Bronchial epithelial cell (primary cell): ENCODE measurements at regions not wholly inside any gene's neighbourhood (a gene's known extent, or its start where the extent isn't known, plus 50 kb on each side); places are given as distances from the start of the nearest gene placed in this dataset.
"Not testable (repeated sequence)": the region's sequence is repeated elsewhere in the genome, so short reads cannot be mapped to it uniquely, and the experiment has no call there.

Source experiments
- DNase-seq: peaks from one replicate; pipeline ENCODE4 v3.0.0-alpha.2; 2010; ENCODE audit warnings: low read depth
- FAIRE-seq: peaks from 2 replicates; lab custom pipeline; 2011; peaks lifted over from hg19 to GRCh38; lab: Jason Lieb, UNC
- H3K27me3 ChIP-seq: 2 replicates; pipeline ENCODE4 v1.5.1; 2011; ENCODE audit warnings: low read length; ENCODE audit not compliant: control insufficient read depth, insufficient read depth
- H3K36me3 ChIP-seq: 2 replicates; pipeline ENCODE4 v1.5.1; 2011; ENCODE audit warnings: low read length; ENCODE audit not compliant: control insufficient read depth, insufficient read depth
- H3K4me3 ChIP-seq: 2 replicates; pipeline ENCODE4 v1.5.1; 2011; ENCODE audit warnings: mild to moderate bottlenecking, low read depth, low read length, control low read depth
- CTCF ChIP-seq: IDR thresholded peaks from 2 replicates; pipeline ENCODE4 v1.5.1; 2011; ENCODE audit warnings: mild to moderate bottlenecking, moderate library complexity, low read length, control low read depth, inconsistent platforms; ENCODE audit not compliant: insufficient read depth, severe bottlenecking

- DNase-seq (no peak), FAIRE-seq (no peak)
- no peak for TF ChIP-seq CTCF
- Histone ChIP-seq H3K4me3 (no peak overlapping the region), H3K27me3 (no peaks in the 10 kb centered on the region), H3K36me3 (no peaks in the 10 kb centered on the region)
Observed at GRCh38 chr5:17738446-17738845, 104.2 kb downstream of the TAF11L14 start.

- DNase-seq (peak; percentile 55), FAIRE-seq (peak; percentile 66)
- Histone ChIP-seq H3K27me3 (no peaks in the 10 kb centered on the region), H3K4me3 (no peak overlapping the region), H3K36me3 (no peaks in the 10 kb centered on the region)
- no peak for TF ChIP-seq CTCF
Observed at GRCh38 chr5:17743580-17744435, 109.5 kb downstream of the TAF11L14 start.

- H3K36me3 ChIP-seq = no peaks in the 10 kb centered on the region
- H3K4me3 ChIP-seq = no peak overlapping the region
- FAIRE-seq (no peak), DNase-seq (peak; percentile 61)
- H3K27me3 ChIP-seq = no peaks in the 10 kb centered on the region
- no peak for TF ChIP-seq CTCF
Observed at GRCh38 chr5:17748201-17748600, 113.9 kb downstream of the TAF11L14 start.

- TF ChIP-seq CTCF = no peak
- FAIRE-seq = no peak
- H3K4me3 ChIP-seq = no peak overlapping the region
- no peak for DNase-seq
- H3K27me3 ChIP-seq = no peaks in the 10 kb centered on the region
- H3K36me3 ChIP-seq = no peaks in the 10 kb centered on the region
Observed at GRCh38 chr5:17748941-17749340, 114.7 kb downstream of the TAF11L14 start.

- DNase-seq, H3K27me3 ChIP-seq, H3K4me3 ChIP-seq, FAIRE-seq, H3K36me3 ChIP-seq: not testable (repeated sequence)
Observed at GRCh38 chr5:17755406-17755805, 121.1 kb downstream of the TAF11L14 start.

GRCh38 chr5:17761326-17761725 lies 127.1 kb downstream of the TAF11L14 start:
- DNase-seq (no peak), FAIRE-seq (no peak)
- no peak for TF ChIP-seq CTCF
- Histone ChIP-seq H3K4me3 (no peak overlapping the region), H3K27me3 (no peaks in the 10 kb centered on the region), H3K36me3 (no peaks in the 10 kb centered on the region)
